ENCODE measurements at regions not wholly inside any gene's neighbourhood (a gene's known extent, or its start where the extent isn't known, plus 50 kb on each side); places are given as distances from the start of the nearest gene placed in this dataset.

DNA sequence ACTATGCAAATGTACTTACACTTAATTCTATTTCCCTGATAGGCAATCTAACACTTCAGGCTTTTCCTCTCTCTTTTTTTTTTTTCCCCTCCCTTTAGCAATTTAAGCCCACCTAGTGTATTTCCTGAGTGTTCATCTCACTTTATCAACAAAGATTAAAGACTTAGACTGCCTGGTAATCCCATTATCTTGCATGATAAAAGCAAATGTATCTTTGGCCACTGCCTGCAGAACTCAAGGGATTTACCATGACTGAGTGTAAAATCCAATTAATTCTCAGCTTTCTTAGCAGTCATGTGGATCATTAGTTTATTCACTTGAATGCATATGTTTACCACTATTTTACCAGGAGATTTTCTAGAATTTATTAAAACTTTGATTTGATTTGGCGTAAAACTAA, 1102.2 kb upstream of the GYPC start:
- H3K36me3 ChIP-seq (replicated peaks in 1 of 2; ENCODE audit: control insufficient read depth in 1 of 2, insufficient read depth in 2 of 2, low read length in 2 of 2) = no peaks in the 10 kb centered on the region
- WGBS (ENCODE audit: insufficient coverage) = no CpG with 5 or more reads among the region's 1 CpG
- no peak overlapping the region for H2AFZ ChIP-seq (ENCODE audit: insufficient read depth, low read depth, low read length, poor library complexity, severe bottlenecking)
- no peak overlapping the region for H3K4me3 Mint-ChIP-seq
- H3K9me3 ChIP-seq (replicated peaks in 1 of 2; ENCODE audit: control insufficient read depth in 1 of 2, insufficient read depth in 1 of 2, low read length in 2 of 2) = peaks cover 0 to 5% of the 10 kb centered on the region in 2 donors
- no peaks in the 10 kb centered on the region for H3K27me3 ChIP-seq (ENCODE audit: control insufficient read depth in 2 of 2, insufficient read depth in 2 of 2, low read length in 2 of 2)
- no peaks in the 10 kb centered on the region for H3K4me1 Mint-ChIP-seq
- no peaks in the 10 kb centered on the region for H3K36me3 Mint-ChIP-seq
- no peaks in the 10 kb centered on the region for H3K4me1 ChIP-seq (ENCODE audit: control insufficient read depth in 1 of 2, insufficient read depth in 2 of 2, low read length in 2 of 2)
- no peak overlapping the region for H3K9ac ChIP-seq (ENCODE audit: insufficient read depth, low read length, poor library complexity, severe bottlenecking)
- TF ChIP-seq CTCF (IDR thresholded peaks at IDR 0.05) = no peak
- H3K27ac ChIP-seq (ENCODE audit: low read depth in 1 of 2, low read length in 2 of 2) = no peak overlapping the region
- H3K4me2 ChIP-seq (replicated peaks; ENCODE audit: extremely low read depth, low read length, poor library complexity, severe bottlenecking) = no peak overlapping the region
- H3K9me3 Mint-ChIP-seq = peaks cover 0 to 8% (median 4%) of the 10 kb centered on the region in 7 donors
- intact Hi-C loops (cut with micrococcal nuclease) = no loop called here
- no peak for DNase-seq
- no peak overlapping the region for H3K4me3 ChIP-seq (replicated peaks in 1 of 3; ENCODE audit: low read depth in 2 of 3, low read length in 3 of 3)
- H4K20me1 ChIP-seq (ENCODE audit: insufficient read depth, low read length) = no peaks in the 10 kb centered on the region
- no peaks in the 10 kb centered on the region for H3K79me2 ChIP-seq (ENCODE audit: insufficient read depth, low read length)
- no peak overlapping the region for H3K27ac Mint-ChIP-seq
- peaks cover 0 to 2% (median 0%) of the 10 kb centered on the region in 3 donors for H3K27me3 Mint-ChIP-seq (ENCODE audit: low read depth in 3 of 3)

DNA sequence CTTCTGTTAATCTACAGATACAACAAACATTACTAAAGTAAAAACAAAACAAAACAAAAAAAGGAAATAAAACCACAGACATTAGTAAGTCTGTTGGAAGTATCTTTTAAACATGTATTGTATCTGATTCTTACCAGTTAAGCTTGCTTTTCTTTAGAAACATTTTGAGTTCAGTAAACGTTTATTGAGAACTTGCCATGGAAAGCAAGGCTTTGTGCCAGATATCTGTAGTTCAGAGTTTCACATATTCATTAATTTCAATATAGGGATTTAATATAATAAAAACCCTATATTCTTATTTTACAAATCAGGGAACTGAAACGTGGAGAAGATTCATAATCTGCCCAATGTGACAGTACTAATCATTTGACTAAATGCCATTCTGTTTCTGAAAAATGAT, 1101.0 kb upstream of the GYPC start:
- H3K4me3 ChIP-seq (replicated peaks in 1 of 3; ENCODE audit: low read depth in 2 of 3, low read length in 3 of 3) = no peak overlapping the region
- H3K27me3 Mint-ChIP-seq (ENCODE audit: low read depth in 3 of 3) = peaks cover 0 to 2% (median 0%) of the 10 kb centered on the region in 3 donors
- H2AFZ ChIP-seq (ENCODE audit: insufficient read depth, low read depth, low read length, poor library complexity, severe bottlenecking) = no peak overlapping the region
- H3K4me2 ChIP-seq (replicated peaks; ENCODE audit: extremely low read depth, low read length, poor library complexity, severe bottlenecking) = no peak overlapping the region
- peaks cover 0 to 5% of the 10 kb centered on the region in 2 donors for H3K9me3 ChIP-seq (replicated peaks in 1 of 2; ENCODE audit: control insufficient read depth in 1 of 2, insufficient read depth in 1 of 2, low read length in 2 of 2)
- H3K4me3 Mint-ChIP-seq = no peak overlapping the region
- H3K4me1 Mint-ChIP-seq = no peaks in the 10 kb centered on the region
- peaks cover 0 to 10% (median 2%) of the 10 kb centered on the region in 7 donors for H3K9me3 Mint-ChIP-seq
- no peaks in the 10 kb centered on the region for H3K4me1 ChIP-seq (ENCODE audit: control insufficient read depth in 1 of 2, insufficient read depth in 2 of 2, low read length in 2 of 2)
- no peaks in the 10 kb centered on the region for H3K27me3 ChIP-seq (ENCODE audit: control insufficient read depth in 2 of 2, insufficient read depth in 2 of 2, low read length in 2 of 2)
- no peaks in the 10 kb centered on the region for H3K79me2 ChIP-seq (ENCODE audit: insufficient read depth, low read length)
- WGBS (ENCODE audit: insufficient coverage) = no CpG with 5 or more reads among the region's 2 CpGs
- H3K27ac ChIP-seq (ENCODE audit: low read depth in 1 of 2, low read length in 2 of 2) = no peak overlapping the region
- H4K20me1 ChIP-seq (ENCODE audit: insufficient read depth, low read length) = no peaks in the 10 kb centered on the region
- DNase-seq = no peak
- H3K9ac ChIP-seq (ENCODE audit: insufficient read depth, low read length, poor library complexity, severe bottlenecking) = no peak overlapping the region
- H3K36me3 Mint-ChIP-seq = no peaks in the 10 kb centered on the region
- no peaks in the 10 kb centered on the region for H3K36me3 ChIP-seq (replicated peaks in 1 of 2; ENCODE audit: control insufficient read depth in 1 of 2, insufficient read depth in 2 of 2, low read length in 2 of 2)
- intact Hi-C loops (cut with micrococcal nuclease) = no loop called here
- no peak overlapping the region for H3K27ac Mint-ChIP-seq
- no peak for TF ChIP-seq CTCF (IDR thresholded peaks at IDR 0.05)
